ENCODE measurements at regions not wholly inside any gene's neighbourhood (a gene's known extent, or its start where the extent isn't known, plus 50 kb on each side); places are given as distances from the start of the nearest gene placed in this dataset.
"Not testable (repeated sequence)": the region's sequence is repeated elsewhere in the genome, so short reads cannot be mapped to it uniquely, and the experiment has no call there.

DNA sequence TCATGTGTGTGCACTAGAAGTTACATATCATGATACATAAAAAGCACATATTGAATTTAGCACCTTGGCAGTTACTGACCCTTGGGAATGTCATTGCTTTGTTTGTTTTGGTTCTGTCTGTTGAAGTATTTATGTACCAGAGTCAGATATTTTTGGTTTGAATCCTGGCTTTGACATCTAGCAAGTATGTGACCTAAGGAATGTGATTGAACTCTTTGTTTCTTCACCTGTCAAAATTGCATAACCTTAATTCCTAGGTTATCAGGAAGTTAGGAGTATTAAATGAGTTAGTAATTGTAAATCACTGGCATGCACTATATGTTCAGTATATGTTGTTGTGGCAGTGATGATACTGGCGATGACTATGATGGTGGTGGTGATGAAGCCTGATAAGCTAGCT, 1003.5 kb upstream of the NRXN1 start:
- no peak overlapping the region for H3K4me3 ChIP-seq (ENCODE audit: low read depth, poor library complexity, severe bottlenecking)
- intact Hi-C loops (cut with DNase I; ENCODE audit: low total_unique reads) = no loop called here
- WGBS, 2 donors = 76 to 79% methylated on average over 1 of the region's 1 CpG
- no peak for DNase-seq (ENCODE audit: low spot score in 2 of 2)
- no peak for TF ChIP-seq POLR2A (IDR thresholded peaks at IDR 0.05)
- no peak for TF ChIP-seq CTCF (IDR thresholded peaks at IDR 0.05)

GRCh38 chr2:52034706-52035105, 1002.8 kb upstream of the NRXN1 start:
- WGBS, 2 donors = 74 to 83% methylated on average over 2 of the region's 2 CpGs

DNA sequence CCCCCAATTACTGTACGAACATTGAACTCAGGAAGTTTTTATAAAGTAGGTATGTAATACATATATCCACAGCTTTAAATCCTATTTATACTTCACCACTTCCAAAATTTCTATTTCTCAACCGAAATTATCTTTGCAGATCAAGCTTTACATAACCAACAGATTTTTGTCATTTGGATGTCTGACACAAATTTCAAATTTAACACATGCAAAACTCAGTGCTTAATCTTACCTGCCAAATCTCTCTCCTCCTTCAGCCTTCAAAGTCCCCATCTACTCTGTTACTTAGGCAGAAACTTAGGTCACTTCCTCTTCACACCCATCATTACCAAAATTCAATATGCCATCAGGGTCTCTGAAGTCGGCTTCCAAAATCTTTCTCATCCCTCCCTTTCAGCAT, 990.1 kb upstream of the NRXN1 start:
- WGBS, 2 donors = 78 to 82% methylated on average over 3 of the region's 3 CpGs
- no peak overlapping the region for H3K4me3 ChIP-seq (ENCODE audit: low read depth, poor library complexity, severe bottlenecking)
- no peak for DNase-seq (ENCODE audit: low spot score in 2 of 2)
- TF ChIP-seq CTCF (IDR thresholded peaks at IDR 0.05) (no peak), POLR2A (IDR thresholded peaks at IDR 0.05) (no peak)
- intact Hi-C loops (cut with DNase I; ENCODE audit: low total_unique reads) = no loop called here

More at GRCh38 chr2:52034706-52035105, 1002.8 kb upstream of the NRXN1 start:
- H3K4me3 ChIP-seq (ENCODE audit: low read depth, poor library complexity, severe bottlenecking) = no peak overlapping the region
- no peak for TF ChIP-seq CTCF (IDR thresholded peaks at IDR 0.05)
- no peak for TF ChIP-seq POLR2A (IDR thresholded peaks at IDR 0.05)
- DNase-seq (ENCODE audit: low spot score in 2 of 2) = no peak
- intact Hi-C loops (cut with DNase I; ENCODE audit: low total_unique reads) = no loop called here

GRCh38 chr2:52017646-52018235, 985.8 kb upstream of the NRXN1 start:
- no peak for DNase-seq (ENCODE audit: low spot score in 2 of 2)
- 84% methylated on average over 7 of the region's 7 CpGs for WGBS, 2 donors
- H3K4me3 ChIP-seq (ENCODE audit: low read depth, poor library complexity, severe bottlenecking) = no peak overlapping the region
- intact Hi-C loops (cut with DNase I; ENCODE audit: low total_unique reads) = no loop called here
- TF ChIP-seq CTCF (IDR thresholded peaks at IDR 0.05) (no peak), POLR2A (IDR thresholded peaks at IDR 0.05) (no peak)

DNA sequence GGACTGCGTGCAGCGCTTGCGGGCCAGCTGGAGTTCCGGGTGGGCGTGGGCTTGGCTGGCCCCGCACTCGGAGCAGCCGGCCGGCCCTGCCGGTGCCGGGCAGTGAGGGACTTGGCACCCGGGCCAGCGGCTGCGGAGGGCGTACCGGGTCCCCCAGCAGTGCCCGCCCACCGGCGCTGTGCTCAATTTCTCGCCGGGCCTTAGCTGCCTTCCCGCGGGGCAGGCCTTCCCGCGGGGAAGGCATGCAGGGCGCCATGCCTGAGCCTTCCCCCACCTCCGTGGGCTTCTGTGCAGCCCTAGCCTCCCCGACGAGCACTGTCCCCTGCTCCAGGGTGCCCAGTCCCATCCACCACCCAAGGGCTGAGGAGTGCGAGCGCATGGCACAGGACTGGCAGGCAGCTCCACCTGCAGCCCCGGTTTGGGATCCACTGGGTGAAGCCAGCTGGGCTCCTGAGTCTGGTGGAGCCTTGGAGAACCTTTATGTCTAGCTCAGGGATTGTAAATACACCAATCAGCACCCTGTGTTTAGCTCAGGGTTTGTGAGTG, 975.0 kb upstream of the NRXN1 start:
- 89 to 99% methylated on average over 21 to 23 of the region's 32 CpGs for WGBS, 2 donors
- intact Hi-C loops (cut with DNase I; ENCODE audit: low total_unique reads); H3K4me3 ChIP-seq (ENCODE audit: low read depth, poor library complexity, severe bottlenecking); DNase-seq (ENCODE audit: low spot score in 2 of 2): not testable (repeated sequence)

GRCh38 chr2:52000151-52000855, 968.4 kb upstream of the NRXN1 start:
- WGBS, 2 donors = 94 to 95% methylated on average over 2 of the region's 2 CpGs
- H3K4me3 ChIP-seq (ENCODE audit: low read depth, poor library complexity, severe bottlenecking) = no peak overlapping the region
- TF ChIP-seq CTCF (IDR thresholded peaks at IDR 0.05) (no peak), POLR2A (IDR thresholded peaks at IDR 0.05) (no peak)
- DNase-seq (ENCODE audit: low spot score in 2 of 2) = no peak
- intact Hi-C loops (cut with DNase I; ENCODE audit: low total_unique reads) = no loop called here

Measured in lower leg skin (tissue), 4 donors.